Panc1 (cell line): ENCODE measurements at regions not wholly inside any gene's neighbourhood (a gene's known extent, or its start where the extent isn't known, plus 50 kb on each side); places are given as distances from the start of the nearest gene placed in this dataset.

Source experiments
- ATAC-seq: fragments of 200-7000 bp; cut with Tn5 transposase; 2 replicates; pipeline ENCODE4 v1.9.1; 2020; ENCODE audit warnings: mild to moderate bottlenecking, moderate library complexity
- BruUV-seq: library from RNA; stranded (reverse); fragments of 400-500 nt; replicated peaks from 2 replicates; lab custom pipeline; 2021; lab: Mats Ljungman, UMichigan
- CTCF ChIA-PET: fragments of 300-600 bp; sonication (Branson Sonifier 250); formaldehyde crosslinking; loops from one replicate; lab custom pipeline; 2022; ENCODE audit warnings: antibody characterized with exemption; lab: Charles Lee
- POLR2A ChIA-PET: fragments of 300-600 bp; sonication (Branson Sonifier 250); formaldehyde crosslinking; loops from one replicate; lab custom pipeline; 2022; ENCODE audit warnings: antibody characterized with exemption; lab: Charles Lee
- DNase-seq: peaks from one replicate; pipeline ENCODE4 v3.0.0-alpha.2; 2010; ENCODE audit warnings: low read depth, low spot score
- H3K27ac ChIP-seq: 2 replicates; pipeline ENCODE4 v1.5.1; 2011; ENCODE audit warnings: mild to moderate bottlenecking, low read length, inconsistent platforms
- H3K27me3 ChIP-seq: fragments of 200-500 bp; sonication (Bioruptor generic); 2 replicates; pipeline ENCODE4 v1.6.0; 2014; ENCODE audit warnings: low read length, inconsistent platforms; ENCODE audit not compliant: control insufficient read depth, insufficient read depth
- H3K36me3 ChIP-seq: fragments of 200-500 bp; sonication (Bioruptor generic); 2 replicates; pipeline ENCODE4 v1.5.1; 2014; ENCODE audit warnings: inconsistent platforms, mild to moderate bottlenecking, low read length, moderate library complexity; ENCODE audit not compliant: control insufficient read depth, insufficient read depth
- H3K4me1 ChIP-seq: 2 replicates; pipeline ENCODE4 v1.5.1; 2011; ENCODE audit warnings: inconsistent platforms, mild to moderate bottlenecking, low read length, moderate library complexity; ENCODE audit not compliant: control insufficient read depth, insufficient read depth
- H3K4me3 ChIP-seq, 2 experiments: 2 replicates each; pipeline ENCODE4 v1.5.1; 2011 to 2012; ENCODE audit warnings: low read depth in 2 of 2, low read length in 2 of 2, mild to moderate bottlenecking in 2 of 2, inconsistent platforms in 1 of 2, moderate library complexity in 1 of 2
- H3K9me3 ChIP-seq: fragments of 200-500 bp; sonication (Bioruptor generic); 2 replicates; pipeline ENCODE4 v1.5.1; 2014; ENCODE audit warnings: low read depth, mild to moderate bottlenecking, inconsistent platforms, low read length, moderate library complexity; ENCODE audit not compliant: control insufficient read depth, insufficient read depth
- CTCF ChIP-seq: fragments of 450-650 bp; IDR thresholded peaks from 2 replicates; pipeline ENCODE4 v1.5.1; 2017; ENCODE audit warnings: mild to moderate bottlenecking
- POLR2AphosphoS5 ChIP-seq: IDR thresholded peaks from 2 replicates; pipeline ENCODE4 v1.6.1; 2012; ENCODE audit warnings: mild to moderate bottlenecking, low read depth, low read length, moderate library complexity
- REST ChIP-seq, 2 experiments: IDR thresholded peaks; 2 replicates each; pipeline ENCODE4 v1.6.1; 2011 to 2012; ENCODE audit warnings: low read depth in 2 of 2, control low read depth in 1 of 2, low read length in 1 of 2, mild to moderate bottlenecking in 1 of 2, moderate library complexity in 1 of 2; ENCODE audit not compliant: insufficient read depth in 1 of 2
- SIN3A ChIP-seq: IDR thresholded peaks from 2 replicates; pipeline ENCODE4 v1.6.1; 2012; ENCODE audit warnings: low read depth, mild to moderate bottlenecking, low read length, moderate library complexity, borderline replicate concordance; ENCODE audit not compliant: insufficient read depth
- TCF7L2 ChIP-seq: IDR thresholded peaks from 2 replicates; pipeline ENCODE4 v1.6.1; 2011; ENCODE audit warnings: mild to moderate bottlenecking, low read depth, low read length, inconsistent platforms
- in situ Hi-C: cut with HindIII; loops from 2 replicates; pipeline ENCODE4 v1.10.0; 2016; ENCODE audit warnings: low sequenced_read_pairs, low pct_unique_long_range_greater_than_20kb
- intact Hi-C: fragments of 100-400 bp; cut with micrococcal nuclease; formaldehyde crosslinking; loops from one replicate; pipeline ENCODE4 v1.10.0; 2022; ENCODE audit not compliant: unreplicated experiment

- Histone ChIP-seq H3K27ac (no peak overlapping the region), H3K27me3 (no peaks in the 10 kb centered on the region; the same call in 1 of the 2 replicates), H3K4me1 (no peaks in the 10 kb centered on the region), H3K9me3 (no peaks in the 10 kb centered on the region), H3K4me3 (no peak overlapping the region), H3K36me3 (no peaks in the 10 kb centered on the region)
- intact Hi-C loops, result no loop called here
- no TSS peak for BruUV-seq
- no peak for ATAC-seq
- in situ Hi-C loops, result no loop called here
- TF ChIP-seq CTCF (no peak), TCF7L2 (no peak), SIN3A (no peak), REST (IDR thresholded peaks at IDR 0.05; ENCODE audit: insufficient read depth in 1 of 2, low read depth in 2 of 2, low read length in 1 of 2) (no peak), POLR2AphosphoS5 (no peak)
- ChIA-PET POLR2A (no interaction called here), CTCF (no interaction called here)
- no peak for DNase-seq
Observed at GRCh38 chr9:126081746-126082145, 244.9 kb upstream of the MVB12B start.

GRCh38 chr9:126084008-126084407, 242.6 kb upstream of the MVB12B start:
- ATAC-seq (no peak), DNase-seq (no peak)
- H3K4me1 ChIP-seq, result no peaks in the 10 kb centered on the region
- in situ Hi-C loops (no loop called here), intact Hi-C loops (no loop called here)
- ChIA-PET POLR2A (no interaction called here), CTCF (no interaction called here)
- no peaks in the 10 kb centered on the region; the same call in 1 of the 2 replicates for H3K27me3 ChIP-seq
- no peaks in the 10 kb centered on the region for H3K9me3 ChIP-seq
- no peak overlapping the region for H3K4me3 ChIP-seq
- H3K36me3 ChIP-seq, result no peaks in the 10 kb centered on the region
- no TSS peak for BruUV-seq
- TF ChIP-seq REST (IDR thresholded peaks at IDR 0.05; ENCODE audit: insufficient read depth in 1 of 2, low read depth in 2 of 2, low read length in 1 of 2) (no peak), CTCF (no peak), SIN3A (no peak), TCF7L2 (no peak), POLR2AphosphoS5 (no peak)
- no peak overlapping the region for H3K27ac ChIP-seq
